Body of pancreas (tissue), 4 donors: ENCODE measurements at regions not wholly inside any gene's neighbourhood (a gene's known extent, or its start where the extent isn't known, plus 50 kb on each side); places are given as distances from the start of the nearest gene placed in this dataset.

Source experiments
- POLR2A ChIP-seq, 3 donors: fragments of 450-650 bp; IDR thresholded peaks; one replicate each; pipeline ENCODE4 v1.6.1; 2016; ENCODE audit warnings: antibody characterized with exemption in 3 of 3, mild to moderate bottlenecking in 2 of 3
- TF ChIP-seq, protein P1 (sequence below), 7 experiments: fragments of 450-650 bp in 4 of 7; fragments of 200-600 bp in 3 of 7; sonication (generic) in 3 of 7; IDR thresholded peaks; one replicate each; pipeline ENCODE4 v1.5.1; 2016 to 2019; ENCODE audit warnings: antibody characterized with exemption in 7 of 7

DNA sequence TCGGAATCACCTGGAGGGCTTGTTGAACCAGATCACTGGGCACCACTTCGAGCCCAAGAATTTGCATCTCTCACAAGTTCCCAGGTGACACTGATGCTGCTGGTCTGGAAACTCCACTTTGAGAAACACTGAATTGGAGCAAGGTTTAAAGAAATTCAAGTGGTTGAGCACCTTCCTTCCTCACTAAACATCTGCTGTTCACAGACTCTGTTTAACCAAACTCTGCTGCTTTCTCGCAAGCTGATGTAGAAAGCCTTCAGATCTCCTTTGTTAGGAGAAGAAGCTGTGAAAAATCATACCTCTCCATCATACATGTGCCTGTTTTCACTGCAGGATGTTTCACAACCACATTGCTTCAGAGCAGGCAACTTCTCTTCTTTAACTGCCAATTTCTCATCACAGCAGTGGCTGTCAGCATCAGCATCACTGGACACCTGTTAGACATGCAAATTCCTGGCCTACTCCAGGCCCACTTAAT lies 87.5 kb upstream of the TOP1 start:
- TF ChIP-seq, protein P1, sequence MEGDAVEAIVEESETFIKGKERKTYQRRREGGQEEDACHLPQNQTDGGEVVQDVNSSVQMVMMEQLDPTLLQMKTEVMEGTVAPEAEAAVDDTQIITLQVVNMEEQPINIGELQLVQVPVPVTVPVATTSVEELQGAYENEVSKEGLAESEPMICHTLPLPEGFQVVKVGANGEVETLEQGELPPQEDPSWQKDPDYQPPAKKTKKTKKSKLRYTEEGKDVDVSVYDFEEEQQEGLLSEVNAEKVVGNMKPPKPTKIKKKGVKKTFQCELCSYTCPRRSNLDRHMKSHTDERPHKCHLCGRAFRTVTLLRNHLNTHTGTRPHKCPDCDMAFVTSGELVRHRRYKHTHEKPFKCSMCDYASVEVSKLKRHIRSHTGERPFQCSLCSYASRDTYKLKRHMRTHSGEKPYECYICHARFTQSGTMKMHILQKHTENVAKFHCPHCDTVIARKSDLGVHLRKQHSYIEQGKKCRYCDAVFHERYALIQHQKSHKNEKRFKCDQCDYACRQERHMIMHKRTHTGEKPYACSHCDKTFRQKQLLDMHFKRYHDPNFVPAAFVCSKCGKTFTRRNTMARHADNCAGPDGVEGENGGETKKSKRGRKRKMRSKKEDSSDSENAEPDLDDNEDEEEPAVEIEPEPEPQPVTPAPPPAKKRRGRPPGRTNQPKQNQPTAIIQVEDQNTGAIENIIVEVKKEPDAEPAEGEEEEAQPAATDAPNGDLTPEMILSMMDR (IDR thresholded peaks at IDR 0.05): no peak
- TF ChIP-seq POLR2A (IDR thresholded peaks at IDR 0.05): no peak
